HuH-7 (cell line): ENCODE measurements at regions not wholly inside any gene's neighbourhood (a gene's known extent, or its start where the extent isn't known, plus 50 kb on each side); places are given as distances from the start of the nearest gene placed in this dataset.

Source experiments
- DNase-seq: peaks from one replicate; pipeline ENCODE4 v3.0.0; 2011; ENCODE audit warnings: low spot score

DNA sequence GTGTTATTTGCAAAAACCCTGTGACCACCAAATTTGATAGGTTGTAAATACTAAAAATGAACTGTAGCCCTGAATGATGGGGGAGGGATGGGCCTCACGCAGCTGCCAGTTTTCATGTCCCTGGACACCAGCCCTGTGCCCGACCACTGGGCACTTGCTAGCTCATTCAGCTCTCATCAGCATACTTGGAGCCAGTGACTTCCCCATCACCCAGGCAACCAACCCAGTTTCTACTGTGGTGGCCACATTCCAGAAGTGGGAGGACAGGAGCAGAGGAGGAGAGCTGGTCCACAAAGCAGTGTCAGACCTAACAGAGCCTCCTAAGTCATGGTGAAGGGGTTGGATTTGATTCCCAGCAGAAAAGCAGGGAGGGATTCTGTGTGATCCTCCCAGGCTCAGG lies 128.2 kb downstream of the CPEB2 start:
- no peak for DNase-seq

- DNase-seq, result no peak
Measured at GRCh38 chr4:15131551-15131950, 129.3 kb downstream of the CPEB2 start.

DNA sequence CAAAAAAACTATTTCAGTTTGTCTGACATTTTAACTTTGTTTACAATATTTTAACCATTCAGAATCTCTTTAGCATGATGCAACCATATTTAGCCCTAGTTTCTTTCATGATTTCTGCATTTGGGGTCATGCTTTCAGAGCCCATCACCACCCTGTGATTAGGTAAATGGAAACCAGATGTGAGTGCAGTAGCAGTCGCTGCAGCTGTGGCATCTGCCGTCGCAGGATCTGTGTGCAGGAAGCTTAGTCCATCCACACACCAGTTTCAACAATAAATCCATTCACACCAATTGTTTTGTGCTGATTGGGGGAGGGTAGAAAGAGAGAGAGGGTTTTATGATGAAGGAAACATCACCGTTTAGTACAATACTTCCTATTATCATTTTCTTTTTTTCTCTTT lies 130.5 kb downstream of the CPEB2 start:
- DNase-seq, result no peak

- DNase-seq, result no peak
Measured at GRCh38 chr4:15139599-15139998, 137.3 kb downstream of the CPEB2 start.

- DNase-seq, result no peak
Measured at GRCh38 chr4:15142201-15142600, 139.9 kb downstream of the CPEB2 start.

DNA sequence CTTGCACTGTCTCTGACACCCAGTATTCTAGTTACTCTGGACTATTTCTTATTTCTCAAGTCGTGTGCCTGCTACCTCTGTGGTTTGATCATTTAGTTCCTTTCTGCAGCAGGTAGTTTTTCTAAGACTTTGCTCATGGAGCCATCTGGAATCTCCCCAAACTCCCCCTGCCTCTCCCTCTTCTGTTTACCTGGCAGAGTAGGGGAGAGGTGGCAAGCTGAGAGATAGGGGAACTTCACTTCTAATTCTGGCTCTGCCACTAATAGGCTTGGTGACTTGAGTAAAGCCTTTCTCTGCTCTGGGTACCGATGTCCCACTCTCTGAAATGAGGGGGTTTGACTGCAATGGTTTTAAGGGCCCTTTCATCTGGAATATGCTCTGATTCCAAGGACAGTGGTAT lies 141.3 kb downstream of the CPEB2 start:
- DNase-seq, result no peak

- DNase-seq, result no peak
Measured at GRCh38 chr4:15144249-15144966, 142.1 kb downstream of the CPEB2 start.

DNA sequence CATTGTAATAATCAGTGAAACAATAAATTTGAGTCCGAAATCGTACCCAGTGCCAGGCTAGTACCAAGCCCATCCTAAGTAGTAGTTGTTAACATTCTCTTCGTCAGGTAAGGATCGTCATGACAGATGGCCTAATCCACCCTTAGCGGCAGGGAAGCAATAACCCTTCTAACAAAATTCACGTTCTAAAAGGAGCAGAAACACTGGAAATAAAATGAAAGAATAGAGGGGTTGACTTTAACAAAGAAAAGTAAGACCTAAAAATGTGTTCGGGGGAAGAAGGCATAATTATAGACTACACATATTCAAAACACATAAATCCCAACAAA lies 142.7 kb downstream of the CPEB2 start:
- DNase-seq, result no peak

DNA sequence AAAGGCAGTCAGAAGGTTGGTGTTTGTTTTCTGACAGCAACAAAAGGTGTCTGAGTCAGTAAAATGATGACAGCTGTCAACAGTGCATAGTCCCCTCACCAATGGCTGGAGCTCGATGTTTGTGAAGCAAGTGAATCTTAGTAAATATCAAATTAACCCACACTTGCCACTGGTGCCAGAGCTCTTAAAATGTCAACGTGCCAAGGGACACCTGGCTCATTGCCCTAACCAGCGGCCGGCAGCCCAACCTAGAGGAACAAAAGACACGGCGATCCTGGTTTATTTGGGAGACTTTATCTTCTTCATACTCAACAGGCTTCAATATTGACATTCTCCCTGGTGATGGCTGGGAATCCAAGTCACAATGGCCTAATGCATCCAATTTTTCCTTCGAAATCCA lies 143.4 kb downstream of the CPEB2 start:
- no peak for DNase-seq

GRCh38 chr4:15147714-15148113 lies 145.4 kb downstream of the CPEB2 start:
- DNase-seq, result no peak

- no peak for DNase-seq
Measured at GRCh38 chr4:15148199-15148598, 145.9 kb downstream of the CPEB2 start.

DNA sequence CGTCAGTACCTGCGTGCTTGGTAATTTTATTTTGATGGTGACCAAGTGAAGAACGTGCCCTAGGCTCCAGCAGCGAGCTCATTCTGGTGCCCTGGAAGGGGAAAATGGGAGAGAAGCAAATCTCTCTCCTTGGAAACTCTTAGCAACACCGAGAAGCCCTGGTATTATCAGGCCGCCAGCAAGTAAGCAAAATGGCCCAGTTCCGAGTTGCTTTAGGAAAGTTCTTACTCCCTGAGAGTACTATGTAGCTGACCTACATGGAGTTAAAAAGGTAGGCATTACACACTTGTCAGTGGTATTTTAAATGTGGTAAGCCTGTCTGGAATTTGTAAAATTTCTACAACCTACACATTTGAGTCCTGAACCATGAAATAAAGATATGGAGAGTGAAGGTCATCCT lies 146.4 kb downstream of the CPEB2 start:
- no peak for DNase-seq

DNA sequence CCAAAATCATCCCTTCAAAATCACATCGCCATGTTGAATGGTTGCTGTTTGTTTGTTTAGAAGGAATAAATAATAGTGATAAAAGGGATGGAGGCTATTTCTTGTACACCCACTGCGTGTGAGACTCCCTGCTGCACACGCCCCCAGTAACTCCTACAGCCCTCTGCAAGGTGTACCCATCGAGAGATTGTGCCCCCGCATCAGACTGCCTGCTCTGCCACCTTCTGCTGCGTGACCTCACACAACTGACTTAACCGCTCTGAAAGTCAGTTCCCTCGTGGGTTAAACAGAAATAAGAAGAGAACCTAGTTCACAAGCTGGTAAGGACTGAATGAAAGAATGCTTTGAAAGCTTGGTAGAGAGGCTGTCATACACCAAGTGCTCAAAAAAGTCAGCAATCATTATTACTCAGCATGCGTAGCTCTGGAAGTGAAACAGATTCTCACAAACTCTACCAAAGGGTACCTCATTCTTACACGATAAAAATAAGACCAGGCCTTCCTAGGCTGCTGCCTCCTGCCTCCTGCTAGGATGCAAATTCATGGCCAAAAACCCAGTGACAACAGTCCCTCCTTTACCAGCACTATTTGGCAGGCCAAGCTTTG lies 147.1 kb downstream of the CPEB2 start:
- DNase-seq, result no peak

DNA sequence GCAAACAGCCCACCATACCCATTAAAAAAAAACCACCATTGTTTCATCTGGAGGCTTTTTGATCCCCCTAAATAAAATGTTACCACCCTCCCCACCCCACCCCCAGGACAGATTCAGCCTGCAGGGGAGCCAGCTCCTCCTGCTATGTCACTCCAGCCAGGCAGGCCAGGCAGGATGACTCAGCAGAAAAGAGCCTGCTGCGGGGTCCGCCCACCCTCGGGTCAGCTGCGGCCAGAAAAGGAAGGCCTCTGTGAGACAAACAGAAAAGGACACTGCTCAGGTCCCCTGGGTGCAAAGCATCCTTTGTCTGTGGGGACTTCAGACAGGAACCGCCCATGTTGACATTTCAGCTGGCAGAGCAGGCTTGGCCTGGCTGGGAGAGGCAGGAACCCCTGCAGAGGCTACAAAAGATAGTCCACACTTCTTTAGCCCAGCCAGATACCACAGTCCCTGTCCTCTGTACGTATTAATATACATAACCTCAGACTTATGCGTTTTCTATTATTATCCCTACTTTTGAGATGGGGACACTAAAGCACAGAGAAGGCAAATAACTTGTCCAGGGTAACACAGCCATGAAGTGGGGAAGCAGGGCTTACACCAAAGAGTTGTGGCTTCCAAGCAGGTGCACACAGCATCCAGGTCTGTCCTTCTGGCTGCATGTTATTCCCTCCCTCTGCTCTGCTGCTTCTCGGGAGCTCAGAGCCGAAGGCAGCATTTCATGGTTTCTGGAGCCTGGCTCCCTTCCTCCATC lies 147.7 kb downstream of the CPEB2 start:
- peak; percentile 55 for DNase-seq

DNA sequence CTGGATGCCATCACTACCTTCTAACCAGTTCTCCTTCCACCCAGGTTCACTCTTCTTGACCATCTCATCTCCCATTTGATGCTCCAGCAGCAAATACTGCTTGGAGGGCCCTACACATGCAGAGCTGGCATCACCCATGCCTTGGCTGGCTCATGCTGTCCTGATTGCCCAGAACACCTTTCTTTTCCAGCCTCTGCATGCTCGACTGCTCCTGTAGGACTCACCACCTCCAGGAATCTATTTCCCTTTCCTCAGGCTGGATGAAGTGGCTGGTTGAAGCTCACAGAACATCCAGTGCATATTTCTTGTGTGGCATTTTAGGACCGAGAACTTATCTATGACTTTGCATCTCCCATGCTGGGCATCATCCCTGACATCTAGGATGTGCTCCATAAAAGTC lies 148.3 kb downstream of the CPEB2 start:
- DNase-seq, result no peak

GRCh38 chr4:15151033-15151432 lies 148.8 kb downstream of the CPEB2 start:
- no peak for DNase-seq

GRCh38 chr4:15153662-15154061 lies 151.4 kb downstream of the CPEB2 start:
- no peak for DNase-seq

GRCh38 chr4:15158406-15159091 lies 156.3 kb downstream of the CPEB2 start:
- no peak for DNase-seq

- DNase-seq, result no peak
Measured at GRCh38 chr4:15159477-15160019, 157.3 kb downstream of the CPEB2 start.

GRCh38 chr4:15161439-15161838 lies 159.2 kb downstream of the CPEB2 start:
- DNase-seq, result no peak

- DNase-seq, result no peak
Measured at GRCh38 chr4:15162046-15162445, 159.8 kb downstream of the CPEB2 start.

DNA sequence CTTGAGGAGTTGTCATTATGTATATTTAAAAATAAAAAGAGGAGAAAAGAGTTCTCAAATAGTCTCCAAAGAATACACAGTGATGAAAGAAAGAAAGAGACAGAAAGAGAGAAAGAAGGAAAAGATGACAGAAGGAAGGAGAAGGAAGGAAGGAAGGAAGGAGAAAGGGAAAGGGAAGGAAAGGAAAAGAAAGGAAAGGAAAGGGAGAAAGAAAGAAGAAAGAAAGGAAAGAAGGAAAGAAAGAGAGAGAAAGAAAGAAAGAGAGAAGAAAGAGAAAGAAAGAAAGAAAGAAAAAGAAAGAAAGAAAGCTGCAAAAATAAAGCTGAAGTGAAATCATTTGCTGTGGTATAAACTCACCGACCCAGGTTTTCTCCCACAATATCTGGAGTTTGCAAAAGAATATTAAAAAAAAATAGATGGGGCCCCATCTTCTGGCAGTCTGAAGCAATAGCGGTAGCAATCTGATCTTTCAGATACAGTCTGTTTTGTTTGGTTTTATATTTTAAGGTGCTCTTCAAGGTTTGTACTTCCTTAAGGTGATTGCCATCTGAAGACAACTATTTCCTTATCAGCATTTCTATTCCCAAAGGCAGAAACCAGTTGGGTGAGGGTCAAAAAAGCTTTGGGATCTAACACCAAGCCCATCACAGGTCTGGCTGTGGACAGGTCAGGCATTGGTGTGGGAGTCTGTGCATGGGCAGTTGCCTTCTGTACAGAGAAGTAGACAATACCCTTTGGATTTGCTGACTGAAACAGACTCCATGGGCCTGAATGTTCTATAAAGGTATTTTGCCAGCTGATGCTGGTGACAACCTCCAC lies 160.4 kb downstream of the CPEB2 start:
- no peak for DNase-seq
